Liver (tissue), 8 donors: ENCODE measurements at regions not wholly inside any gene's neighbourhood (a gene's known extent, or its start where the extent isn't known, plus 50 kb on each side); places are given as distances from the start of the nearest gene placed in this dataset.

Source experiments
- DNase-seq: peaks from one replicate; pipeline ENCODE4 v3.0.0-alpha.2; 2017; ENCODE audit warnings: low spot score
- H3K27ac ChIP-seq, 2 donors: one replicate each; pipeline ENCODE4 v1.7.0; 2013; ENCODE audit warnings: inconsistent platforms in 2 of 2, low read length in 2 of 2, control low read depth in 1 of 2, low read depth in 1 of 2, mild to moderate bottlenecking in 1 of 2
- H3K27me3 ChIP-seq, 4 donors: one replicate each; pipeline versions ENCODE4 v1.6.1 to v1.7.0; 2013; ENCODE audit warnings: low read length in 3 of 4, inconsistent platforms in 1 of 4, mild to moderate bottlenecking in 1 of 4, moderate library complexity in 1 of 4; ENCODE audit not compliant: control insufficient read depth in 4 of 4, insufficient read depth in 4 of 4
- H3K36me3 ChIP-seq, 4 donors: one replicate each; pipeline versions ENCODE4 v1.6.1 to v1.7.0; 2013; ENCODE audit warnings: low read length in 3 of 4, mild to moderate bottlenecking in 3 of 4, low read depth in 1 of 4, moderate library complexity in 1 of 4; ENCODE audit not compliant: control insufficient read depth in 4 of 4, insufficient read depth in 3 of 4
- H3K4me1 ChIP-seq, 4 donors: one replicate each; pipeline versions ENCODE4 v1.6.1 to v1.7.0; 2013; ENCODE audit warnings: low read length in 3 of 4, mild to moderate bottlenecking in 3 of 4, moderate library complexity in 1 of 4; ENCODE audit not compliant: control insufficient read depth in 4 of 4, insufficient read depth in 4 of 4
- H3K4me3 ChIP-seq, 3 donors: one replicate each; pipeline versions ENCODE4 v1.6.1 to v1.7.0; 2013; ENCODE audit warnings: low read length in 3 of 3, control low read depth in 1 of 3, low read depth in 1 of 3, mild to moderate bottlenecking in 1 of 3
- H3K9ac ChIP-seq, 2 donors: one replicate each; pipeline ENCODE4 v1.7.0; 2013; ENCODE audit warnings: low read length in 2 of 2, mild to moderate bottlenecking in 2 of 2, moderate library complexity in 2 of 2, control low read depth in 1 of 2, low read depth in 1 of 2
- H3K9me3 ChIP-seq, 4 donors: one replicate each; pipeline versions ENCODE4 v1.6.1 to v1.7.0; 2013; ENCODE audit warnings: low read length in 3 of 4; ENCODE audit not compliant: control insufficient read depth in 4 of 4
- CTCF ChIP-seq: fragments of 150-350 bp; IDR thresholded peaks from 2 replicates; pipeline ENCODE4 v1.5.1; 2017; ENCODE audit warnings: improper control_type of control experiment, low read depth, low read length; ENCODE audit not compliant: missing input control
- EGR1 ChIP-seq, 2 donors: IDR thresholded peaks; 2 replicates each; pipeline ENCODE4 v1.6.1; 2016 to 2018; ENCODE audit warnings: antibody characterized with exemption in 2 of 2, low read depth in 2 of 2
- GABPA ChIP-seq, 2 donors: IDR thresholded peaks in 1 of 2; conservative IDR thresholded peaks in 1 of 2; 2 replicates each; pipeline ENCODE4 v1.6.1; 2016; ENCODE audit warnings: antibody characterized with exemption in 2 of 2, mild to moderate bottlenecking in 1 of 2, moderate library complexity in 1 of 2
- HNF4A ChIP-seq, 2 donors: conservative IDR thresholded peaks; 2 replicates each; pipeline ENCODE4 v1.6.1; 2016; ENCODE audit warnings: antibody characterized with exemption in 2 of 2, mild to moderate bottlenecking in 2 of 2
- HNF4G ChIP-seq: IDR thresholded peaks from 2 replicates; pipeline ENCODE4 v1.6.1; 2016; ENCODE audit warnings: antibody characterized with exemption
- NR2F2 ChIP-seq: IDR thresholded peaks from 2 replicates; pipeline ENCODE4 v1.6.1; 2016; ENCODE audit warnings: antibody characterized with exemption
- RAD21 ChIP-seq, 2 donors: IDR thresholded peaks; 2 replicates each; pipeline ENCODE4 v1.6.1; 2016; ENCODE audit warnings: antibody characterized with exemption in 2 of 2, mild to moderate bottlenecking in 2 of 2
- SP1 ChIP-seq: IDR thresholded peaks from 2 replicates; pipeline ENCODE4 v1.6.1; 2018; ENCODE audit warnings: antibody characterized with exemption, mild to moderate bottlenecking
- YY1 ChIP-seq: IDR thresholded peaks from 2 replicates; pipeline ENCODE4 v1.6.1; 2016; ENCODE audit warnings: antibody characterized with exemption, mild to moderate bottlenecking
- WGBS: extraction: QIAGEN DNeasy Blood & Tissue Kit; methylation state at CpG from one replicate; pipeline ENCODE4 v1.1.7; 2013; 5-methylcytosine and 5-hydroxymethylcytosine counted together
- TF ChIP-seq, protein P1 (sequence below): IDR thresholded peaks from 2 replicates; pipeline ENCODE4 v1.6.1; 2016; ENCODE audit warnings: antibody characterized with exemption
- TF ChIP-seq, protein P2 (sequence below): IDR thresholded peaks from 2 replicates; pipeline ENCODE4 v1.6.1; 2016; ENCODE audit warnings: antibody characterized with exemption, mild to moderate bottlenecking
- TF ChIP-seq, protein P3 (sequence below): IDR thresholded peaks from 2 replicates; pipeline ENCODE4 v1.6.1; 2016; ENCODE audit warnings: antibody characterized with exemption
- TF ChIP-seq, protein P4 (sequence below): IDR thresholded peaks from 2 replicates; pipeline ENCODE4 v1.6.1; 2016; ENCODE audit warnings: antibody characterized with exemption
- donor health status: healthy.
- donor health status: healthy.
- donor health status: healthy.
- donor health status: healthy.
- donor health status: healthy.

- DNase-seq: no peak
- H3K4me3 ChIP-seq: no peak overlapping the region
- peaks cover 0 to 4% (median 0%) of the 10 kb centered on the region in 4 donors for H3K27me3 ChIP-seq
- WGBS: 81% methylated on average over 4 of the region's 4 CpGs
- peaks cover 0 to 1% (median 0%) of the 10 kb centered on the region in 4 donors for H3K9me3 ChIP-seq
- no peaks in the 10 kb centered on the region for H3K36me3 ChIP-seq
- no peak overlapping the region for H3K27ac ChIP-seq
- H3K9ac ChIP-seq: no peak overlapping the region
- no peaks in the 10 kb centered on the region for H3K4me1 ChIP-seq
- TF ChIP-seq, protein P1, sequence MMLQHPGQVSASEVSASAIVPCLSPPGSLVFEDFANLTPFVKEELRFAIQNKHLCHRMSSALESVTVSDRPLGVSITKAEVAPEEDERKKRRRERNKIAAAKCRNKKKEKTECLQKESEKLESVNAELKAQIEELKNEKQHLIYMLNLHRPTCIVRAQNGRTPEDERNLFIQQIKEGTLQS: no peak
- TF ChIP-seq, protein P2, sequence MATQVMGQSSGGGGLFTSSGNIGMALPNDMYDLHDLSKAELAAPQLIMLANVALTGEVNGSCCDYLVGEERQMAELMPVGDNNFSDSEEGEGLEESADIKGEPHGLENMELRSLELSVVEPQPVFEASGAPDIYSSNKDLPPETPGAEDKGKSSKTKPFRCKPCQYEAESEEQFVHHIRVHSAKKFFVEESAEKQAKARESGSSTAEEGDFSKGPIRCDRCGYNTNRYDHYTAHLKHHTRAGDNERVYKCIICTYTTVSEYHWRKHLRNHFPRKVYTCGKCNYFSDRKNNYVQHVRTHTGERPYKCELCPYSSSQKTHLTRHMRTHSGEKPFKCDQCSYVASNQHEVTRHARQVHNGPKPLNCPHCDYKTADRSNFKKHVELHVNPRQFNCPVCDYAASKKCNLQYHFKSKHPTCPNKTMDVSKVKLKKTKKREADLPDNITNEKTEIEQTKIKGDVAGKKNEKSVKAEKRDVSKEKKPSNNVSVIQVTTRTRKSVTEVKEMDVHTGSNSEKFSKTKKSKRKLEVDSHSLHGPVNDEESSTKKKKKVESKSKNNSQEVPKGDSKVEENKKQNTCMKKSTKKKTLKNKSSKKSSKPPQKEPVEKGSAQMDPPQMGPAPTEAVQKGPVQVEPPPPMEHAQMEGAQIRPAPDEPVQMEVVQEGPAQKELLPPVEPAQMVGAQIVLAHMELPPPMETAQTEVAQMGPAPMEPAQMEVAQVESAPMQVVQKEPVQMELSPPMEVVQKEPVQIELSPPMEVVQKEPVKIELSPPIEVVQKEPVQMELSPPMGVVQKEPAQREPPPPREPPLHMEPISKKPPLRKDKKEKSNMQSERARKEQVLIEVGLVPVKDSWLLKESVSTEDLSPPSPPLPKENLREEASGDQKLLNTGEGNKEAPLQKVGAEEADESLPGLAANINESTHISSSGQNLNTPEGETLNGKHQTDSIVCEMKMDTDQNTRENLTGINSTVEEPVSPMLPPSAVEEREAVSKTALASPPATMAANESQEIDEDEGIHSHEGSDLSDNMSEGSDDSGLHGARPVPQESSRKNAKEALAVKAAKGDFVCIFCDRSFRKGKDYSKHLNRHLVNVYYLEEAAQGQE: no peak
- no peak for TF ChIP-seq SP1
- TF ChIP-seq YY1: no peak
- TF ChIP-seq RAD21 (IDR thresholded peaks at IDR 0.05): no peak
- TF ChIP-seq, protein P3, sequence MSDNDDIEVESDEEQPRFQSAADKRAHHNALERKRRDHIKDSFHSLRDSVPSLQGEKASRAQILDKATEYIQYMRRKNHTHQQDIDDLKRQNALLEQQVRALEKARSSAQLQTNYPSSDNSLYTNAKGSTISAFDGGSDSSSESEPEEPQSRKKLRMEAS: no peak
- TF ChIP-seq GABPA (IDR thresholded peaks at IDR 0.05 in 1 of 2, conservative IDR thresholded peaks at IDR 0.05 in 1 of 2): no peak
- no peak for TF ChIP-seq HNF4G
- TF ChIP-seq EGR1 (IDR thresholded peaks at IDR 0.05; ENCODE audit: low read depth in 2 of 2): no peak
Measured at GRCh38 chr1:102580806-102581205, 527.5 kb downstream of the COL11A1 start.

DNA sequence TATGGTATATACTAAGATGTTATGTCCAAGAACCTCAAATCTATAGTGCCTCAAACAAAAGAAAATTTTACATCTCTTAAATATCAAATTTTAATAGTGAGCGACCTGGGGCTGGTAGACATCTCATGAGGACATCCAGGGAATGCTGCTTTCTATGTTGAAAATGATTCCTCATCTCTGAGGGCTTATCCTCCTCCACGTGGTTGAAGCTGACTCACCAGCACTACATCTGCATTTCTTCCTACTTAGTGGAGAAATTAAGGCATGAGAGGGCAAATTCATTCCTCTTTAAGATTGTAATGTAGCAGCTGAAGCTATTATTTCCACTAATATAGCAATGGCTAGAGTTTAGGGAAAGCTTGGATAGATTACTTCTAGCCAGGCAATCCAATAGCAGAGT is 529.5 kb downstream of the COL11A1 start:
- no peak for TF ChIP-seq HNF4G
- TF ChIP-seq CTCF: no peak
- TF ChIP-seq GABPA (IDR thresholded peaks at IDR 0.05 in 1 of 2, conservative IDR thresholded peaks at IDR 0.05 in 1 of 2): no peak
- TF ChIP-seq, protein P3: no peak
- TF ChIP-seq RAD21 (IDR thresholded peaks at IDR 0.05): no peak
- TF ChIP-seq, protein P4, sequence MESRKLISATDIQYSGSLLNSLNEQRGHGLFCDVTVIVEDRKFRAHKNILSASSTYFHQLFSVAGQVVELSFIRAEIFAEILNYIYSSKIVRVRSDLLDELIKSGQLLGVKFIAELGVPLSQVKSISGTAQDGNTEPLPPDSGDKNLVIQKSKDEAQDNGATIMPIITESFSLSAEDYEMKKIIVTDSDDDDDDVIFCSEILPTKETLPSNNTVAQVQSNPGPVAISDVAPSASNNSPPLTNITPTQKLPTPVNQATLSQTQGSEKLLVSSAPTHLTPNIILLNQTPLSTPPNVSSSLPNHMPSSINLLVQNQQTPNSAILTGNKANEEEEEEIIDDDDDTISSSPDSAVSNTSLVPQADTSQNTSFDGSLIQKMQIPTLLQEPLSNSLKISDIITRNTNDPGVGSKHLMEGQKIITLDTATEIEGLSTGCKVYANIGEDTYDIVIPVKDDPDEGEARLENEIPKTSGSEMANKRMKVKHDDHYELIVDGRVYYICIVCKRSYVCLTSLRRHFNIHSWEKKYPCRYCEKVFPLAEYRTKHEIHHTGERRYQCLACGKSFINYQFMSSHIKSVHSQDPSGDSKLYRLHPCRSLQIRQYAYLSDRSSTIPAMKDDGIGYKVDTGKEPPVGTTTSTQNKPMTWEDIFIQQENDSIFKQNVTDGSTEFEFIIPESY: no peak
- TF ChIP-seq YY1: no peak
- TF ChIP-seq HNF4A (conservative IDR thresholded peaks at IDR 0.05): no peak
- TF ChIP-seq, protein P1: no peak
- no peak for TF ChIP-seq NR2F2
- DNase-seq: no peak
- H3K36me3 ChIP-seq: no peaks in the 10 kb centered on the region
- H3K4me1 ChIP-seq: no peaks in the 10 kb centered on the region
- no peak overlapping the region for H3K9ac ChIP-seq
- 33% methylated on average over 2 of the region's 2 CpGs for WGBS
- no peak overlapping the region for H3K27ac ChIP-seq
- peaks cover 0 to 1% (median 0%) of the 10 kb centered on the region in 4 donors for H3K9me3 ChIP-seq
- no peak overlapping the region for H3K4me3 ChIP-seq
- peaks cover 0 to 4% (median 0%) of the 10 kb centered on the region in 4 donors for H3K27me3 ChIP-seq
